Vagina (tissue), 2 donors: ENCODE measurements at regions not wholly inside any gene's neighbourhood (a gene's known extent, or its start where the extent isn't known, plus 50 kb on each side); places are given as distances from the start of the nearest gene placed in this dataset.

Source experiments
- DNase-seq, 2 donors: peaks; one replicate each; pipeline ENCODE4 v3.0.0-alpha.2; 2017; ENCODE audit errors: extremely low spot score in 2 of 2
- H3K27ac ChIP-seq: fragments of 200-600 bp; sonication (generic); one replicate; pipeline ENCODE4 v1.5.1; 2019
- H3K27me3 ChIP-seq: fragments of 200-600 bp; sonication (generic); one replicate; pipeline ENCODE4 v1.5.1; 2019
- H3K36me3 ChIP-seq, 2 donors: fragments of 200-600 bp; sonication (generic); one replicate each; pipeline ENCODE4 v1.5.1; 2017 to 2019
- H3K4me1 ChIP-seq: fragments of 200-600 bp; sonication (generic); one replicate; pipeline ENCODE4 v1.5.1; 2019
- H3K4me3 ChIP-seq, 2 donors: fragments of 200-600 bp; sonication (generic); 1 replicate in 1 of 2; 2 replicates in 1 of 2; pipeline ENCODE4 v1.5.1; 2016 to 2019
- H3K9me3 ChIP-seq: fragments of 200-600 bp; sonication (generic); one replicate; pipeline ENCODE4 v1.5.1; 2019
- CTCF ChIP-seq, 3 experiments: fragments of 450-650 bp in 2 of 3; fragments of 200-600 bp in 1 of 3; sonication (generic) in 1 of 3; IDR thresholded peaks; one replicate each; pipeline ENCODE4 v1.5.1; 2017 to 2019; ENCODE audit warnings: antibody characterized with exemption in 3 of 3, mild to moderate bottlenecking in 2 of 3, moderate library complexity in 2 of 3
- POLR2A ChIP-seq, 2 donors: fragments of 450-650 bp; IDR thresholded peaks; one replicate each; pipeline ENCODE4 v1.6.1; 2017; ENCODE audit warnings: antibody characterized with exemption in 2 of 2, mild to moderate bottlenecking in 2 of 2, moderate library complexity in 2 of 2
- POLR2AphosphoS5 ChIP-seq, 2 donors: sonication (generic); formaldehyde crosslinking; IDR thresholded peaks; one replicate each; pipeline ENCODE4 v1.9.0; 2017; ENCODE audit warnings: antibody characterized with exemption in 2 of 2, mild to moderate bottlenecking in 2 of 2, low read depth in 1 of 2; ENCODE audit not compliant: insufficient read depth in 1 of 2
- intact Hi-C: fragments of 100-400 bp; cut with DNase I; formaldehyde crosslinking; loops from one replicate; pipeline ENCODE4 v1.15.1; 2023

GRCh38 chr2:123928358-123928757 lies 96.7 kb upstream of the CNTNAP5 start:
- TF ChIP-seq POLR2A (IDR thresholded peaks at IDR 0.05) (no peak), POLR2AphosphoS5 (IDR thresholded peaks at IDR 0.05; ENCODE audit: insufficient read depth in 1 of 2, low read depth in 1 of 2) (no peak), CTCF (IDR thresholded peaks at IDR 0.05) (no peak)
- no peak overlapping the region for H3K4me3 ChIP-seq
- DNase-seq, result no peak
- no peaks in the 10 kb centered on the region for H3K4me1 ChIP-seq
- no peaks in the 10 kb centered on the region for H3K9me3 ChIP-seq
- intact Hi-C loops, result no loop called here
- no peaks in the 10 kb centered on the region for H3K36me3 ChIP-seq
- H3K27ac ChIP-seq, result no peak overlapping the region
- no peaks in the 10 kb centered on the region for H3K27me3 ChIP-seq

- Histone ChIP-seq H3K27ac (no peak overlapping the region), H3K4me1 (no peaks in the 10 kb centered on the region), H3K9me3 (no peaks in the 10 kb centered on the region), H3K27me3 (no peaks in the 10 kb centered on the region), H3K4me3 (no peak overlapping the region), H3K36me3 (no peaks in the 10 kb centered on the region)
- no peak for DNase-seq
- intact Hi-C loops, result no loop called here
- TF ChIP-seq POLR2AphosphoS5 (IDR thresholded peaks at IDR 0.05; ENCODE audit: insufficient read depth in 1 of 2, low read depth in 1 of 2), result no peak
- TF ChIP-seq POLR2A (IDR thresholded peaks at IDR 0.05), result no peak
- TF ChIP-seq CTCF (IDR thresholded peaks at IDR 0.05), result no peak
Observed at GRCh38 chr2:123935405-123935804, 89.7 kb upstream of the CNTNAP5 start.

- no peak for DNase-seq
- Histone ChIP-seq H3K36me3 (no peaks in the 10 kb centered on the region), H3K4me3 (no peak overlapping the region), H3K9me3 (no peaks in the 10 kb centered on the region), H3K4me1 (no peaks in the 10 kb centered on the region), H3K27ac (no peak overlapping the region), H3K27me3 (no peaks in the 10 kb centered on the region)
- intact Hi-C loops, result no loop called here
- TF ChIP-seq CTCF (IDR thresholded peaks at IDR 0.05), result no peak
- no peak for TF ChIP-seq POLR2AphosphoS5 (IDR thresholded peaks at IDR 0.05; ENCODE audit: insufficient read depth in 1 of 2, low read depth in 1 of 2)
- TF ChIP-seq POLR2A (IDR thresholded peaks at IDR 0.05), result no peak
Observed at GRCh38 chr2:123953846-123954245, 71.2 kb upstream of the CNTNAP5 start.

- H3K4me3 ChIP-seq, result no peak overlapping the region
- DNase-seq, result no peak
- H3K36me3 ChIP-seq, result no peaks in the 10 kb centered on the region
- H3K4me1 ChIP-seq, result no peaks in the 10 kb centered on the region
- TF ChIP-seq POLR2A (IDR thresholded peaks at IDR 0.05) (no peak), CTCF (IDR thresholded peaks at IDR 0.05) (no peak), POLR2AphosphoS5 (IDR thresholded peaks at IDR 0.05; ENCODE audit: insufficient read depth in 1 of 2, low read depth in 1 of 2) (no peak)
- H3K27me3 ChIP-seq, result no peaks in the 10 kb centered on the region
- intact Hi-C loops, result no loop called here
- no peak overlapping the region for H3K27ac ChIP-seq
- no peaks in the 10 kb centered on the region for H3K9me3 ChIP-seq
Observed at GRCh38 chr2:123958011-123958410, 67.1 kb upstream of the CNTNAP5 start.

- no peaks in the 10 kb centered on the region for H3K9me3 ChIP-seq
- no peak for DNase-seq
- H3K27me3 ChIP-seq, result no peaks in the 10 kb centered on the region
- no peaks in the 10 kb centered on the region for H3K36me3 ChIP-seq
- H3K27ac ChIP-seq, result no peak overlapping the region
- no peak overlapping the region for H3K4me3 ChIP-seq
- H3K4me1 ChIP-seq, result no peaks in the 10 kb centered on the region
- no peak for TF ChIP-seq POLR2A (IDR thresholded peaks at IDR 0.05)
- no peak for TF ChIP-seq CTCF (IDR thresholded peaks at IDR 0.05)
- TF ChIP-seq POLR2AphosphoS5 (IDR thresholded peaks at IDR 0.05; ENCODE audit: insufficient read depth in 1 of 2, low read depth in 1 of 2), result no peak
- intact Hi-C loops, result no loop called here
Observed at GRCh38 chr2:123961576-123961975, 63.5 kb upstream of the CNTNAP5 start.
